H9 (cell line): ENCODE measurements at regions not wholly inside any gene's neighbourhood (a gene's known extent, or its start where the extent isn't known, plus 50 kb on each side); places are given as distances from the start of the nearest gene placed in this dataset.

Experiments used
- DNase-seq: peaks from one replicate; pipeline ENCODE4 v3.0.0-alpha.2; 2017
- H2AFZ ChIP-seq: one replicate; pipeline ENCODE4 v1.6.1; 2013; ENCODE audit warnings: mild to moderate bottlenecking, low read length, control low read depth, moderate library complexity
- H2AK5ac ChIP-seq: 2 replicates; pipeline ENCODE4 v1.6.1; 2013; ENCODE audit warnings: low read length, control low read depth, mixed read lengths; ENCODE audit not compliant: insufficient read length
- H2BK120ac ChIP-seq: one replicate; pipeline ENCODE4 v1.6.1; 2013; ENCODE audit warnings: low read depth, mild to moderate bottlenecking, low read length, control low read depth, inconsistent platforms; ENCODE audit not compliant: poor library complexity, severe bottlenecking
- H2BK12ac ChIP-seq: 2 replicates; pipeline ENCODE4 v1.6.1; 2013; ENCODE audit warnings: low read length, control low read depth, mixed read lengths, low read depth; ENCODE audit not compliant: insufficient read length
- H2BK15ac ChIP-seq: 2 replicates; pipeline ENCODE4 v1.6.1; 2013; ENCODE audit warnings: low read depth, low read length, control low read depth
- H2BK20ac ChIP-seq: one replicate; pipeline ENCODE4 v1.6.1; 2013; ENCODE audit warnings: low read depth, mild to moderate bottlenecking, low read length, control low read depth, inconsistent platforms; ENCODE audit not compliant: poor library complexity, severe bottlenecking
- H2BK5ac ChIP-seq: 2 replicates; pipeline ENCODE4 v1.6.1; 2013; ENCODE audit warnings: low read length, control low read depth, mixed read lengths; ENCODE audit not compliant: insufficient read length
- H3K14ac ChIP-seq: 2 replicates; pipeline ENCODE4 v1.6.1; 2013; ENCODE audit warnings: low read length, control low read depth; ENCODE audit not compliant: insufficient read depth
- H3K18ac ChIP-seq: 2 replicates; pipeline ENCODE4 v1.6.1; 2013; ENCODE audit warnings: low read depth, mild to moderate bottlenecking, mixed read lengths, low read length, control low read depth; ENCODE audit not compliant: insufficient read length
- H3K23ac ChIP-seq: 2 replicates; pipeline ENCODE4 v1.6.1; 2013; ENCODE audit warnings: low read length, control low read depth, mixed read lengths, low read depth; ENCODE audit not compliant: insufficient read length
- H3K23me2 ChIP-seq: 2 replicates; pipeline ENCODE4 v1.6.1; 2013; ENCODE audit warnings: low read depth, mild to moderate bottlenecking, mixed read lengths, low read length, control low read depth; ENCODE audit not compliant: insufficient read length, poor library complexity, severe bottlenecking
- H3K27ac ChIP-seq: 2 replicates; pipeline ENCODE4 v1.5.1; 2013; ENCODE audit warnings: low read length, control low read depth, mixed read lengths, low read depth; ENCODE audit not compliant: insufficient read length
- H3K27me3 ChIP-seq: 2 replicates; pipeline ENCODE4 v1.6.1; 2013; ENCODE audit warnings: low read length, control low read depth, inconsistent platforms; ENCODE audit not compliant: insufficient read depth
- H3K4ac ChIP-seq: 2 replicates; pipeline ENCODE4 v1.6.1; 2013; ENCODE audit warnings: low read depth, mild to moderate bottlenecking, control low read depth, inconsistent platforms, low read length, moderate library complexity
- H3K4me1 ChIP-seq: 2 replicates; pipeline ENCODE4 v1.6.1; 2013; ENCODE audit warnings: low read length, control low read depth, inconsistent platforms; ENCODE audit not compliant: insufficient read depth
- H3K4me2 ChIP-seq: 2 replicates; pipeline ENCODE4 v1.6.1; 2013; ENCODE audit warnings: low read length, control low read depth, mixed read lengths; ENCODE audit not compliant: insufficient read length, insufficient read depth
- H3K56ac ChIP-seq: 2 replicates; pipeline ENCODE4 v1.6.1; 2013; ENCODE audit warnings: low read depth, mild to moderate bottlenecking, mixed read lengths, low read length, control low read depth; ENCODE audit not compliant: insufficient read length
- H3K79me1 ChIP-seq: 2 replicates; pipeline ENCODE4 v1.6.1; 2013; ENCODE audit warnings: low read depth, mild to moderate bottlenecking, moderate library complexity, low read length, control low read depth, inconsistent platforms; ENCODE audit not compliant: insufficient read depth, poor library complexity, severe bottlenecking
- H3K79me2 ChIP-seq: 2 replicates; pipeline ENCODE4 v1.6.1; 2013; ENCODE audit warnings: low read length, control low read depth, inconsistent platforms; ENCODE audit not compliant: insufficient read depth
- H3K9ac ChIP-seq: 2 replicates; pipeline ENCODE4 v1.6.1; 2013; ENCODE audit warnings: low read length, control low read depth, mixed read lengths; ENCODE audit not compliant: insufficient read length; ENCODE audit errors: extremely low read depth
- H3K9me3 ChIP-seq: one replicate; pipeline ENCODE4 v1.6.1; 2013; ENCODE audit warnings: low read depth, low read length, inconsistent platforms; ENCODE audit not compliant: control insufficient read depth
- H3T11ph ChIP-seq: one replicate; pipeline ENCODE4 v1.6.1; 2013; ENCODE audit warnings: mild to moderate bottlenecking, low read length, control low read depth, inconsistent platforms
- H4K20me1 ChIP-seq: one replicate; pipeline ENCODE4 v1.6.1; 2013; ENCODE audit not compliant: control insufficient read depth, insufficient read length, insufficient read depth
- H4K5ac ChIP-seq: 2 replicates; pipeline ENCODE4 v1.6.1; 2013; ENCODE audit warnings: low read depth, mild to moderate bottlenecking, mixed read lengths, low read length, control low read depth; ENCODE audit not compliant: insufficient read length
- H4K8ac ChIP-seq: replicated peaks from 2 replicates; pipeline ENCODE4 v1.6.1; 2013; ENCODE audit warnings: low read length, control low read depth, mixed read lengths, low read depth; ENCODE audit not compliant: insufficient read length
- H4K91ac ChIP-seq: 2 replicates; pipeline ENCODE4 v1.6.1; 2013; ENCODE audit warnings: low read depth, mild to moderate bottlenecking, moderate library complexity, mixed read lengths, low read length, control low read depth; ENCODE audit not compliant: insufficient read length
- H3K27ac Mint-ChIP-seq, 3 experiments: 2 replicates in 2 of 3; 3 replicates in 1 of 3; pipeline ENCODE4 v1.8.0; 2020 to 2021; ENCODE audit warnings: mixed read lengths in 3 of 3, mild to moderate bottlenecking in 1 of 3, moderate library complexity in 1 of 3
- H3K27me3 Mint-ChIP-seq: 2 replicates; pipeline ENCODE4 v1.8.0; 2021; ENCODE audit warnings: low read depth, mild to moderate bottlenecking, moderate library complexity, mixed read lengths
- H3K36me3 Mint-ChIP-seq, 3 experiments: 2 replicates in 2 of 3; 3 replicates in 1 of 3; pipeline ENCODE4 v1.8.0; 2020 to 2021; ENCODE audit warnings: low read depth in 3 of 3, mixed read lengths in 3 of 3; ENCODE audit not compliant: insufficient read depth in 1 of 3
- H3K4me1 Mint-ChIP-seq, 2 experiments: 2 replicates each; pipeline ENCODE4 v1.8.0; 2020; ENCODE audit warnings: mixed read lengths in 2 of 2
- H3K4me3 Mint-ChIP-seq, 2 experiments: 2 replicates in 1 of 2; 3 replicates in 1 of 2; pipeline ENCODE4 v1.8.0; 2020 to 2021; ENCODE audit warnings: mild to moderate bottlenecking in 2 of 2, mixed read lengths in 2 of 2, moderate library complexity in 1 of 2
- H3K9me3 Mint-ChIP-seq, 2 experiments: 2 replicates in 1 of 2; 3 replicates in 1 of 2; pipeline ENCODE4 v1.8.0; 2020; ENCODE audit warnings: mild to moderate bottlenecking in 2 of 2, mixed read lengths in 2 of 2, moderate library complexity in 1 of 2
- WGBS: extraction: QIAGEN DNeasy Blood & Tissue Kit; methylation state at CpG from one replicate; pipeline ENCODE4 v1.1.7; 2013; ENCODE audit warnings: missing lambda C conversion rate, low lambda C conversion rate, mixed read lengths; ENCODE audit not compliant: insufficient read length; ENCODE audit errors: extremely low coverage; 5-methylcytosine and 5-hydroxymethylcytosine counted together
- TF ChIP-seq, protein P1 (sequence below): fragments of 200-600 bp; sonication (generic); conservative IDR thresholded peaks from 3 replicates; pipeline ENCODE4 v1.8.0; 2021; ENCODE audit warnings: antibody characterized with exemption, mild to moderate bottlenecking

DNA sequence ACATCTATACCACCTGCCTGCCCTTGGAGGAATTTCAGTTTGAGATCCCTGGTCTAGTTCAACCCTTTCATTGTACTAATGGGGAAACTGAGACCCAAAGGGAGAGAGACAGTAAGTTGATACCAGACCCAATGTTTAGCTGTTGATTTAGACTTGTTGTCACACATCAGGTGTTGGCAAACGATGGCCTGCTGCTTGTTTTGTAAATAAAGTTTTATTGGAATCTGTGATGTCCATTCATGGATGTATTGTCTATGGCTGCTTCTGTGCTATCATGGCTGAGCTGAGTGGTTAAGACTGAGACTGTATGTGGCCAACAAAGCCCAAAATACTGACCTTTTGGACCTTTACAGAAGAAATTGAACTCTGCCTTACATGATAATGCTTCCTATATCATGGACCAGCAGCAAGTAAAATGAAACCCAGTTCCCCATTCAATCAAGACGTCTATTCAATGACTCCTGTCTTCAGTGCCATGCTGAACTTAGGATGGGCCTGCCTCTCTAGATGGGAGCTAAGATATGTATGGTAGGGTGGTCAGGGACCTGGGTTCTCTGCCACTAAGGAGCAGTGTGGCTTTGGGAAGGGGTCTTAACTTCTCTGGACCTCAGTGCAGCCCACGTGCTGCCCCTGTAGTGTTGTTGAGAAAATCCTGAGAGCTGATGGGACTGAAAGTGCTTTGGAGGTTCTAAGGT is 111.0 kb downstream of the IRX5 start:
- H3T11ph ChIP-seq, result no peak overlapping the region
- H4K8ac ChIP-seq, result no peak overlapping the region
- H2BK12ac ChIP-seq, result no peak overlapping the region
- no peaks in the 10 kb centered on the region for H3K9me3 ChIP-seq
- no peak for DNase-seq
- H4K91ac ChIP-seq, result no peak overlapping the region
- no peak overlapping the region for H2BK5ac ChIP-seq
- H3K4me1 ChIP-seq, result no peaks in the 10 kb centered on the region
- no peaks in the 10 kb centered on the region for H3K27me3 ChIP-seq
- no peak overlapping the region for H2BK15ac ChIP-seq
- no peak overlapping the region for H3K23ac ChIP-seq
- H3K79me1 ChIP-seq, result no peaks in the 10 kb centered on the region
- no peak overlapping the region for H3K56ac ChIP-seq
- no peak overlapping the region for H2BK120ac ChIP-seq
- no peak overlapping the region for H3K4me2 ChIP-seq
- H2AFZ ChIP-seq, result no peak overlapping the region
- H3K4ac ChIP-seq, result no peak overlapping the region
- H3K36me3 Mint-ChIP-seq, result no peaks in the 10 kb centered on the region
- peaks cover 2% of the 10 kb centered on the region; the same call in 1 of the 2 replicates for H3K27me3 Mint-ChIP-seq
- no peak overlapping the region for H3K14ac ChIP-seq
- no peaks in the 10 kb centered on the region for H3K23me2 ChIP-seq
- no peaks in the 10 kb centered on the region for H3K79me2 ChIP-seq
- no peak overlapping the region for H4K5ac ChIP-seq
- H2AK5ac ChIP-seq, result no peak overlapping the region
- TF ChIP-seq, protein P1, sequence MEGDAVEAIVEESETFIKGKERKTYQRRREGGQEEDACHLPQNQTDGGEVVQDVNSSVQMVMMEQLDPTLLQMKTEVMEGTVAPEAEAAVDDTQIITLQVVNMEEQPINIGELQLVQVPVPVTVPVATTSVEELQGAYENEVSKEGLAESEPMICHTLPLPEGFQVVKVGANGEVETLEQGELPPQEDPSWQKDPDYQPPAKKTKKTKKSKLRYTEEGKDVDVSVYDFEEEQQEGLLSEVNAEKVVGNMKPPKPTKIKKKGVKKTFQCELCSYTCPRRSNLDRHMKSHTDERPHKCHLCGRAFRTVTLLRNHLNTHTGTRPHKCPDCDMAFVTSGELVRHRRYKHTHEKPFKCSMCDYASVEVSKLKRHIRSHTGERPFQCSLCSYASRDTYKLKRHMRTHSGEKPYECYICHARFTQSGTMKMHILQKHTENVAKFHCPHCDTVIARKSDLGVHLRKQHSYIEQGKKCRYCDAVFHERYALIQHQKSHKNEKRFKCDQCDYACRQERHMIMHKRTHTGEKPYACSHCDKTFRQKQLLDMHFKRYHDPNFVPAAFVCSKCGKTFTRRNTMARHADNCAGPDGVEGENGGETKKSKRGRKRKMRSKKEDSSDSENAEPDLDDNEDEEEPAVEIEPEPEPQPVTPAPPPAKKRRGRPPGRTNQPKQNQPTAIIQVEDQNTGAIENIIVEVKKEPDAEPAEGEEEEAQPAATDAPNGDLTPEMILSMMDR, result no peak
- H3K9me3 Mint-ChIP-seq, result no peaks in the 10 kb centered on the region
- WGBS, result no CpG with 5 or more reads among the region's 3 CpGs
- no peak overlapping the region for H3K4me3 Mint-ChIP-seq
- H3K18ac ChIP-seq, result no peak overlapping the region
- no peaks in the 10 kb centered on the region for H4K20me1 ChIP-seq
- no peak overlapping the region for H3K27ac ChIP-seq
- H3K4me1 Mint-ChIP-seq, result no peaks in the 10 kb centered on the region
- no peak overlapping the region for H3K9ac ChIP-seq
- no peak overlapping the region for H3K27ac Mint-ChIP-seq
- H2BK20ac ChIP-seq, result no peak overlapping the region
